ENCODE measurements at regions not wholly inside any gene's neighbourhood (a gene's known extent, or its start where the extent isn't known, plus 50 kb on each side); places are given as distances from the start of the nearest gene placed in this dataset.

GRCh38 chr11:127622686-127623085 lies 622.1 kb upstream of the KIRREL3 start:
- TF ChIP-seq CTCF (IDR thresholded peaks at IDR 0.05), result no peak
- no peak for TF ChIP-seq POLR2AphosphoS5 (IDR thresholded peaks at IDR 0.05)
